GM12891 (cell line): ENCODE measurements at regions not wholly inside any gene's neighbourhood (a gene's known extent, or its start where the extent isn't known, plus 50 kb on each side); places are given as distances from the start of the nearest gene placed in this dataset.

Experiments
- POLR2A ChIP-seq: IDR thresholded peaks from 2 replicates; pipeline ENCODE4 v1.6.1; 2011; ENCODE audit warnings: low read depth, low read length, control low read depth
- POLR2AphosphoS5 ChIP-seq: IDR thresholded peaks from 2 replicates; pipeline ENCODE4 v1.6.1; 2011; ENCODE audit warnings: low read depth, low read length, control low read depth
- TAF1 ChIP-seq: IDR thresholded peaks from 2 replicates; pipeline ENCODE4 v1.6.1; 2011; ENCODE audit warnings: low read depth, low read length, control low read depth

GRCh38 chr5:125974679-125975078 lies 448.5 kb upstream of the GRAMD2B start:
- no peak for TF ChIP-seq POLR2A
- TF ChIP-seq TAF1: no peak
- TF ChIP-seq POLR2AphosphoS5: no peak
